Activated naive CD8-positive, alpha-beta T cell treated with anti-CD3 and anti-CD28 coated beads for 36 hours (primary cell): ENCODE measurements at regions not wholly inside any gene's neighbourhood (a gene's known extent, or its start where the extent isn't known, plus 50 kb on each side); places are given as distances from the start of the nearest gene placed in this dataset.

Experiments
- DNase-seq: peaks from one replicate; pipeline ENCODE4 v3.0.0; 2021
- H3K27ac Mint-ChIP-seq: one replicate; pipeline ENCODE4 v1.8.0; 2022; ENCODE audit warnings: mild to moderate bottlenecking, moderate library complexity, mixed read lengths
- H3K27me3 Mint-ChIP-seq: one replicate; pipeline ENCODE4 v1.8.0; 2022; ENCODE audit warnings: mild to moderate bottlenecking, mixed read lengths
- H3K36me3 Mint-ChIP-seq: one replicate; pipeline ENCODE4 v1.8.0; 2021; ENCODE audit warnings: mild to moderate bottlenecking, mixed read lengths
- H3K4me1 Mint-ChIP-seq: one replicate; pipeline ENCODE4 v1.8.0; 2021; ENCODE audit warnings: mixed read lengths
- H3K4me3 Mint-ChIP-seq: one replicate; pipeline ENCODE4 v1.8.0; 2022; ENCODE audit warnings: mild to moderate bottlenecking, moderate library complexity, mixed read lengths
- H3K9me3 Mint-ChIP-seq: one replicate; pipeline ENCODE4 v1.8.0; 2022; ENCODE audit warnings: mixed read lengths

DNA sequence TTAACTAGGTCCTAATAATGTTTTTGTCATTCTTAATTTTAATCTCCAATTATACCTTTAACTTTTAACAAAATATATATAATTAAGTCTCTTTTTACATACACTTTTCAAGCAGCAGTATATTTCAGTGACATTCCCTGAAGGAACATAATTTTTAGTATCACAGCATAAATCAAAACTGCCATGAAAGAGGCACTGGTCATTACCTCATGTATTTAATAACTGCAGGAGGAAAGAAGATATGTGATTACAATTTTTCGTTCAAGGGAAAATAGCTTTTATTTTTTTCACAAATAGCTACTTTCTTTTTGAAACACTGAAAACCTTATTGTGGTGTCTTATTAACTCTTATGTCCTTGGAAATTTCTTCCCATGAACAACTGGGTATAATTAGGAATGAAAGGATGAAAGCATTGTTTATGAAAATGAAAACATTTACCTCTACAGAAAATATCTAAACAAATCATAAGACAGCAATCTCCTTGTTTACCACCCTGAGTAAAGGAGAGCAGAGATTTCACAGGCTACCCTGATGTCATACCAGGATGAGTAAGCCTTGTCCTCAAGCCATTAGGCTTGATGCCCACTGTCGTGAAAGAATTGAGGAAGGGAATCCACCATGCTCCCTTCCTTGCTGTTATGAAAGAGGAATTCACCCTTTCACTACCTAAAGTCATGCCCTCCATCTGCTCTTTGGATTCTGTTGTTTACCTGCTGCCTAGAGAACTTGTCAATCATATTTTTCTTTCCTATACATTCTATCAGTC, 877.2 kb upstream of the PCDH20 start:
- H3K4me1 Mint-ChIP-seq: no peaks in the 10 kb centered on the region
- H3K27me3 Mint-ChIP-seq: no peaks in the 10 kb centered on the region
- H3K27ac Mint-ChIP-seq: no peak overlapping the region
- no peak overlapping the region for H3K4me3 Mint-ChIP-seq
- H3K9me3 Mint-ChIP-seq: peaks cover 9% of the 10 kb centered on the region
- DNase-seq: no peak
- H3K36me3 Mint-ChIP-seq: no peaks in the 10 kb centered on the region

- Mint-ChIP-seq H3K9me3 (peaks cover 11% of the 10 kb centered on the region), H3K4me1 (no peaks in the 10 kb centered on the region), H3K4me3 (no peak overlapping the region), H3K36me3 (no peaks in the 10 kb centered on the region), H3K27me3 (no peaks in the 10 kb centered on the region), H3K27ac (no peak overlapping the region)
- DNase-seq: no peak
These were observed 874.9 kb upstream of the PCDH20 start for GRCh38 chr13:62290542-62290941.

DNA sequence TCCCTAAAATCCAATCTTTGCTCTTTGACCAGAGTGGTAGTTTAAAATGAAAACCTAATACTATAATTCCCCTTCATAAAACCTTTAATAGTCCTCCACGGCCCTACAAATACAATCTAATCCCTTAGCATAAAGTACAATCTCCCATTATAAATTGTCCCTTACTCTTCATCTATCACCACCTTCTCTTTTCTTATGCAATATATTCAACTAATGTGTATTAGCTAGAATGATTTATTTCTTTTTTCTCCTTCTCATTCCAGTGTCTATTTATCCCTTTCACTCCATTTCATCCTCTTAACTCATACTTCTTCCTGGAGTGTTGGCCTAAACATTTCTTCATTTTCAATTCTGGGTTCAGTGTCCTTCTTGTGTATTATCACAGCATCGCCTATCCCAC, 872.1 kb upstream of the PCDH20 start:
- H3K4me1 Mint-ChIP-seq: no peaks in the 10 kb centered on the region

GRCh38 chr13:62280590-62280989, 864.9 kb upstream of the PCDH20 start:
- H3K9me3 Mint-ChIP-seq: no peaks in the 10 kb centered on the region
- no peak for DNase-seq
- no peak overlapping the region for H3K27ac Mint-ChIP-seq
- no peaks in the 10 kb centered on the region for H3K36me3 Mint-ChIP-seq
- no peaks in the 10 kb centered on the region for H3K4me1 Mint-ChIP-seq
- no peaks in the 10 kb centered on the region for H3K27me3 Mint-ChIP-seq
- H3K4me3 Mint-ChIP-seq: no peak overlapping the region

More for the DNA sequence above, 872.1 kb upstream of the PCDH20 start:
- Mint-ChIP-seq H3K27me3 (no peaks in the 10 kb centered on the region), H3K9me3 (peaks cover 11% of the 10 kb centered on the region), H3K4me3 (no peak overlapping the region), H3K27ac (no peak overlapping the region), H3K36me3 (no peaks in the 10 kb centered on the region)
- DNase-seq: no peak

GRCh38 chr13:62278271-62278670, 862.6 kb upstream of the PCDH20 start:
- Mint-ChIP-seq H3K4me1 (no peaks in the 10 kb centered on the region), H3K27ac (no peak overlapping the region), H3K4me3 (no peak overlapping the region), H3K9me3 (peaks cover 4% of the 10 kb centered on the region), H3K36me3 (no peaks in the 10 kb centered on the region), H3K27me3 (no peaks in the 10 kb centered on the region)
- DNase-seq: no peak

- no peaks in the 10 kb centered on the region for H3K27me3 Mint-ChIP-seq
- no peaks in the 10 kb centered on the region for H3K36me3 Mint-ChIP-seq
- H3K4me3 Mint-ChIP-seq: no peak overlapping the region
- H3K27ac Mint-ChIP-seq: no peak overlapping the region
- no peaks in the 10 kb centered on the region for H3K4me1 Mint-ChIP-seq
- peaks cover 4% of the 10 kb centered on the region for H3K9me3 Mint-ChIP-seq
- DNase-seq: no peak
These were observed 836.1 kb upstream of the PCDH20 start for GRCh38 chr13:62251734-62252133.

DNA sequence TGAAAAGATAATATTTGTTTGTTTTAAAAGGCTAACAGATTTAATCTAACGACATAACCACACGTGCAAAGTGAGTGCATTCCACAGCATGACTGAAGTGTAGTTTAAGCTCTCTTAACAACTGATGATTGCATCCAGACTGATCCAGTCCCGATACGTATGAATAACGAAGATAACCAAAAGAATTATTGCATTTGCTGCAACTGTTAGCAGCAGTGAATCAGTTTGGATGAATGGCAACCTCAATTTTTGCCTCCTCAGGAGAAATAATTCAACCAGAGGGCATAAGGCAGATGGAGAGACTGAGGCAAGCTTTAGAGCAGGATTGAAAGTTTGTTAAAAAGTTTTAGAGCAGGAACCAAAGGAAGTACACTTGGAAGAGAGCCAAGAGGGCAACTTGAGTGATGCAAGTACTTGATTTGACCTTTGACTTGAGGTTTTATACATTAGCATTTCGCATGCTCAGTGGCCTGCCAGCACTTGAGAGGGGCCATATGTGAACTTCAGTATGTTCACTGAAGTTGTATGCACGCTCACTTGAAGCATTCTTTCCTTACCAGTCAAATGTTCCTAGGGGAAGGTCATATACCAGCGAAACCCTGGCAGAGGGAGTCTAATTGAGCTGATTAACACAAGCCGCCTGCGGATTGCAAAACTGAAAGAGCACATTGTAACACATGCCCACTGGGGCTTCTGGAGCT, 835.0 kb upstream of the PCDH20 start:
- Mint-ChIP-seq H3K4me3 (no peak overlapping the region), H3K27me3 (no peaks in the 10 kb centered on the region), H3K9me3 (peaks cover 4% of the 10 kb centered on the region), H3K36me3 (no peaks in the 10 kb centered on the region), H3K4me1 (no peaks in the 10 kb centered on the region), H3K27ac (no peak overlapping the region)
- no peak for DNase-seq

DNA sequence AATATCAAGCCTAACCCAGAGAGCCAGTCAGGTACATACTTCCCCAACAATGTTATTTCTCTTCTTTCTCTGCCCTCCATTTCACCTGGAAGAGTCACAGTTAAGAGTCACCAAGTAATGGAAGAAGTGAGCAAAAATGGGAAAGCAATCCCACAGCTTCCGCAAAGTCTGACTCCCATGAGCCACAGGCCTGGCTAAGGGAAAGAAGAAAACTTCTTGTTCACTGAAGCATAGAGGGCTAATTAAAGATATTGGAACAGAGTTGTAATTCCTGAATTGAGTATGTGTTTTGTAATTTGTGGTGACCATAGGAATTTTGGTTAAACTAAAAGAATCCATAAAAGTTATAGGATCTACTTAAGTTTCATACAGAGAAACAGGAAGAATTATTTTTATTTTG, 830.9 kb upstream of the PCDH20 start:
- no peak overlapping the region for H3K27ac Mint-ChIP-seq
- no peaks in the 10 kb centered on the region for H3K27me3 Mint-ChIP-seq
- no peaks in the 10 kb centered on the region for H3K36me3 Mint-ChIP-seq
- H3K9me3 Mint-ChIP-seq: peaks cover 4% of the 10 kb centered on the region
- no peaks in the 10 kb centered on the region for H3K4me1 Mint-ChIP-seq
- DNase-seq: no peak
- H3K4me3 Mint-ChIP-seq: no peak overlapping the region

- H3K9me3 Mint-ChIP-seq: peaks cover 2% of the 10 kb centered on the region
- no peak for DNase-seq
- no peaks in the 10 kb centered on the region for H3K36me3 Mint-ChIP-seq
- H3K4me3 Mint-ChIP-seq: no peak overlapping the region
- H3K27me3 Mint-ChIP-seq: no peaks in the 10 kb centered on the region
- H3K27ac Mint-ChIP-seq: no peak overlapping the region
- H3K4me1 Mint-ChIP-seq: no peaks in the 10 kb centered on the region
These were observed 827.5 kb upstream of the PCDH20 start for GRCh38 chr13:62243106-62243505.

DNA sequence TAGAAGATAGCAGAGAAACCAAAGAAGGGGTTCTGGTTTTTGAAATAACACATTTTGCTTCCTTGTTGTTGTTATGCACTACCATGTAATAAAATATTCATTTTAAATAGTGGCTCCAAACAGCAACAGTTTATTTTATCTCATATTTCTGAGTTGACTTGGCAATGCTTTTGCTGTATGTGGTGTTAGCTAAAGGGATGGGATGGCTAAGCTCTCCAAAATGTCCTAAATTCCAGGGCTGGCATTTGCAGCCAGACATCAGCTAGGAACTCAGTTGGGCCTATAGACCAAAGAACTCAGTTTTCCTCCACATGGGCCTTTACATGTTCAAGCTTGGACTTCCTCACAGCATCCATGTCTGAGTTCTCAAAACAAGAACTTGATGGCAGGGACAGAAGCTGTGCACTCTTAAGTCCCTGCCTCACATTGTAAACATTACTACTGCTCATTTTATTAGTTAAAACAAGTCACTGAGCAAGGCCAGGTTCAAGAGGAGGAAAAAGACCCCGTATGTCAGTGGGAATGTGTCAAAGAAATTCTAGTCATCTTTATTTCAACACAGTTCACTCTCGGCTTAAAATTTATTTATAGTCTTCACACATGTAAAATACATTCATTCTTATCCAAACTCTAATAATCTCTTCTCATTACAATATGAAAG, 819.3 kb upstream of the PCDH20 start:
- H3K36me3 Mint-ChIP-seq: no peaks in the 10 kb centered on the region
- H3K27me3 Mint-ChIP-seq: no peaks in the 10 kb centered on the region
- no peak for DNase-seq
- no peak overlapping the region for H3K27ac Mint-ChIP-seq
- H3K9me3 Mint-ChIP-seq: no peaks in the 10 kb centered on the region
- H3K4me1 Mint-ChIP-seq: no peaks in the 10 kb centered on the region
- no peak overlapping the region for H3K4me3 Mint-ChIP-seq

GRCh38 chr13:62210951-62211350, 795.3 kb upstream of the PCDH20 start:
- Mint-ChIP-seq H3K27me3 (no peaks in the 10 kb centered on the region), H3K27ac (no peak overlapping the region), H3K9me3 (peaks cover 8% of the 10 kb centered on the region), H3K4me3 (no peak overlapping the region), H3K4me1 (no peaks in the 10 kb centered on the region), H3K36me3 (no peaks in the 10 kb centered on the region)
- no peak for DNase-seq

- Mint-ChIP-seq H3K4me1 (no peaks in the 10 kb centered on the region), H3K4me3 (no peak overlapping the region), H3K27ac (no peak overlapping the region), H3K9me3 (peaks cover 14% of the 10 kb centered on the region), H3K36me3 (no peaks in the 10 kb centered on the region), H3K27me3 (no peaks in the 10 kb centered on the region)
- DNase-seq: no peak
These were observed 793.9 kb upstream of the PCDH20 start for GRCh38 chr13:62209529-62209928.

- Mint-ChIP-seq H3K27ac (no peak overlapping the region), H3K27me3 (no peaks in the 10 kb centered on the region), H3K36me3 (no peaks in the 10 kb centered on the region), H3K4me1 (no peaks in the 10 kb centered on the region), H3K4me3 (no peak overlapping the region), H3K9me3 (peaks cover 12% of the 10 kb centered on the region)
- DNase-seq: no peak
These were observed 791.7 kb upstream of the PCDH20 start for GRCh38 chr13:62207388-62207787.

DNA sequence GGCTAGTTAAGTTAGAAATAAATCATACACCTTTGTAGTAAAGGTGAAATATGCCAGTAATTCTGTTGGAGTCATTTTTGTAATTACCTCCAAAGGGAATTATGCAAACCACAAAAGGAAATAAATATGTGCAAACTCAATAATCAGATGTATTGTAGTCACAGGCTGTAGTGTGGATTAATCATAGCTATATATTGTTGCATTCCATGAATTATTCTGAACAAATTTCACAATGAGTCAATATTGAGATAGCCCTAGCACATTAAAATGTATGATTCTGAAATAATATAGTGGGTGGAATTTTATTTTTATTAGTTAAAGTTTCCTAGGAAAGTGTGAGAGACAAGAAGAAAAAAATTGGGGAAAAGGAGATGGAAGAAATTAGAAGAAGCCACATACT, 790.5 kb upstream of the PCDH20 start:
- H3K27ac Mint-ChIP-seq: no peak overlapping the region
- H3K4me1 Mint-ChIP-seq: no peaks in the 10 kb centered on the region
- peaks cover 10% of the 10 kb centered on the region for H3K9me3 Mint-ChIP-seq
- DNase-seq: no peak
- H3K4me3 Mint-ChIP-seq: no peak overlapping the region
- H3K36me3 Mint-ChIP-seq: no peaks in the 10 kb centered on the region
- no peaks in the 10 kb centered on the region for H3K27me3 Mint-ChIP-seq

DNA sequence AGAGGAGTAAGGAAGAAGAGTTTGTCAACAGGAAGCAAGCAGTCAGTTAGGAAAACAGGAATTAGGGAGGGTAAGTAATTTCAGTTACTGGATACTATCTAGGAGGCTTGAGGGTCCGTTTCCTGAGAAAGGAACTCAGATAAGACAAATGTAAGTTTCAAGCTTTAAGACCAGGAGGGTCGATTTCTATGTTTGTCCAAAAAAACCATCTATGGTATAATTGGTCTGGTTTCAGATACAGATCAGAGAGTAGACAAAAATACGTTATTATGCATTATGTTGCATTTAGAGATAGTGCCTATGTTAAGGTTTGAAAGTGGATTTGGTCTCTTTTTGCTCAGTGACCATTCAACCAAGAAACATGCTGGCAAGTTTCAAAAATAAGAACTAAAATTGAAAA, 789.6 kb upstream of the PCDH20 start:
- H3K4me1 Mint-ChIP-seq: no peaks in the 10 kb centered on the region
- H3K9me3 Mint-ChIP-seq: peaks cover 10% of the 10 kb centered on the region
- no peak overlapping the region for H3K4me3 Mint-ChIP-seq
- no peaks in the 10 kb centered on the region for H3K27me3 Mint-ChIP-seq
- no peak overlapping the region for H3K27ac Mint-ChIP-seq
- no peaks in the 10 kb centered on the region for H3K36me3 Mint-ChIP-seq
- no peak for DNase-seq
